Spleen (tissue), 7 donors: ENCODE measurements at regions not wholly inside any gene's neighbourhood (a gene's known extent, or its start where the extent isn't known, plus 50 kb on each side); places are given as distances from the start of the nearest gene placed in this dataset.

Source experiments
- POLR2A ChIP-seq, 3 donors: fragments of 450-650 bp; IDR thresholded peaks; one replicate each; pipeline ENCODE4 v1.5.1; 2017; ENCODE audit warnings: antibody characterized with exemption in 3 of 3, mild to moderate bottlenecking in 1 of 3
- POLR2AphosphoS5 ChIP-seq, 3 donors: sonication (generic); formaldehyde crosslinking; IDR thresholded peaks; one replicate each; pipeline ENCODE4 v1.5.1; 2017; ENCODE audit warnings: antibody characterized with exemption in 3 of 3
- TF ChIP-seq, protein P1 (sequence below), 11 experiments: fragments of 200-600 bp in 7 of 11; fragments of 450-650 bp in 4 of 11; sonication (generic) in 4 of 11; IDR thresholded peaks in 8 of 11; conservative IDR thresholded peaks in 3 of 11; 1 replicate in 7 of 11; 2 replicates in 4 of 11; pipeline versions ENCODE4 v1.4.0 to v1.8.0; 2016 to 2021; ENCODE audit warnings: antibody characterized with exemption in 11 of 11, inconsistent platforms in 4 of 11, mild to moderate bottlenecking in 1 of 11
- donor health status: DM: no; HTN: no; CAD: no; lungs with moderate emphysema.
- donor health status: DM: no; HTN: no; CAD: no.
- donor health status: DM: no; HTN: no; CAD: no.

DNA sequence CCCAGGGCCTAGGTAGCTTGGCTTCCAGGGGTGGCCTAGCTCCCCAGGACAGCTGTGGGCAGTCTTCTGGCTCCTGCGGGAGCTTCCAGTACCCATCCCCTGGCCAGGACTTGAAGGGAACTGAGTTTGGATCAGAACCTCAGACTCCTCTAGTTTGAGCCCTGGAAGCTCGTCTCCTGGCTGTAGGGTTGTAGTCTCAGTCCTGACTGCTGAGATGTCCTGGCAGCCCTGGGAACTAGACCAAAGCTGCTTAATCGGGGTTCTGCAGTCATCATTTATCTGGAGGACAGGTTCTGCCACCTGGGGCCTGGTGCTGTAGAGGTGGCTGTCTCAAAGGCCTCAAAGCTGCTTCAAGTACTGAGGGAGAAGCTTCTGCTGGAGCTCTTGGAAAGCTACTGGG is 163.7 kb downstream of the WSCD1 start:
- TF ChIP-seq, protein P1, sequence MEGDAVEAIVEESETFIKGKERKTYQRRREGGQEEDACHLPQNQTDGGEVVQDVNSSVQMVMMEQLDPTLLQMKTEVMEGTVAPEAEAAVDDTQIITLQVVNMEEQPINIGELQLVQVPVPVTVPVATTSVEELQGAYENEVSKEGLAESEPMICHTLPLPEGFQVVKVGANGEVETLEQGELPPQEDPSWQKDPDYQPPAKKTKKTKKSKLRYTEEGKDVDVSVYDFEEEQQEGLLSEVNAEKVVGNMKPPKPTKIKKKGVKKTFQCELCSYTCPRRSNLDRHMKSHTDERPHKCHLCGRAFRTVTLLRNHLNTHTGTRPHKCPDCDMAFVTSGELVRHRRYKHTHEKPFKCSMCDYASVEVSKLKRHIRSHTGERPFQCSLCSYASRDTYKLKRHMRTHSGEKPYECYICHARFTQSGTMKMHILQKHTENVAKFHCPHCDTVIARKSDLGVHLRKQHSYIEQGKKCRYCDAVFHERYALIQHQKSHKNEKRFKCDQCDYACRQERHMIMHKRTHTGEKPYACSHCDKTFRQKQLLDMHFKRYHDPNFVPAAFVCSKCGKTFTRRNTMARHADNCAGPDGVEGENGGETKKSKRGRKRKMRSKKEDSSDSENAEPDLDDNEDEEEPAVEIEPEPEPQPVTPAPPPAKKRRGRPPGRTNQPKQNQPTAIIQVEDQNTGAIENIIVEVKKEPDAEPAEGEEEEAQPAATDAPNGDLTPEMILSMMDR (IDR thresholded peaks at IDR 0.05 in 8 of 11, conservative IDR thresholded peaks at IDR 0.05 in 3 of 11) = no peak
- no peak for TF ChIP-seq POLR2AphosphoS5 (IDR thresholded peaks at IDR 0.05)
- TF ChIP-seq POLR2A (IDR thresholded peaks at IDR 0.05) = no peak
